H9 (cell line): ENCODE measurements at regions not wholly inside any gene's neighbourhood (a gene's known extent, or its start where the extent isn't known, plus 50 kb on each side); places are given as distances from the start of the nearest gene placed in this dataset.

Experiments used
- DNase-seq: peaks from one replicate; pipeline ENCODE4 v3.0.0-alpha.2; 2017
- H2AFZ ChIP-seq: one replicate; pipeline ENCODE4 v1.6.1; 2013; ENCODE audit warnings: mild to moderate bottlenecking, low read length, control low read depth, moderate library complexity
- H2AK5ac ChIP-seq: 2 replicates; pipeline ENCODE4 v1.6.1; 2013; ENCODE audit warnings: low read length, control low read depth, mixed read lengths; ENCODE audit not compliant: insufficient read length
- H2BK120ac ChIP-seq: one replicate; pipeline ENCODE4 v1.6.1; 2013; ENCODE audit warnings: low read depth, mild to moderate bottlenecking, low read length, control low read depth, inconsistent platforms; ENCODE audit not compliant: poor library complexity, severe bottlenecking
- H2BK12ac ChIP-seq: 2 replicates; pipeline ENCODE4 v1.6.1; 2013; ENCODE audit warnings: low read length, control low read depth, mixed read lengths, low read depth; ENCODE audit not compliant: insufficient read length
- H2BK15ac ChIP-seq: 2 replicates; pipeline ENCODE4 v1.6.1; 2013; ENCODE audit warnings: low read depth, low read length, control low read depth
- H2BK20ac ChIP-seq: one replicate; pipeline ENCODE4 v1.6.1; 2013; ENCODE audit warnings: low read depth, mild to moderate bottlenecking, low read length, control low read depth, inconsistent platforms; ENCODE audit not compliant: poor library complexity, severe bottlenecking
- H2BK5ac ChIP-seq: 2 replicates; pipeline ENCODE4 v1.6.1; 2013; ENCODE audit warnings: low read length, control low read depth, mixed read lengths; ENCODE audit not compliant: insufficient read length
- H3K14ac ChIP-seq: 2 replicates; pipeline ENCODE4 v1.6.1; 2013; ENCODE audit warnings: low read length, control low read depth; ENCODE audit not compliant: insufficient read depth
- H3K18ac ChIP-seq: 2 replicates; pipeline ENCODE4 v1.6.1; 2013; ENCODE audit warnings: low read depth, mild to moderate bottlenecking, mixed read lengths, low read length, control low read depth; ENCODE audit not compliant: insufficient read length
- H3K23ac ChIP-seq: 2 replicates; pipeline ENCODE4 v1.6.1; 2013; ENCODE audit warnings: low read length, control low read depth, mixed read lengths, low read depth; ENCODE audit not compliant: insufficient read length
- H3K23me2 ChIP-seq: 2 replicates; pipeline ENCODE4 v1.6.1; 2013; ENCODE audit warnings: low read depth, mild to moderate bottlenecking, mixed read lengths, low read length, control low read depth; ENCODE audit not compliant: insufficient read length, poor library complexity, severe bottlenecking
- H3K27ac ChIP-seq: 2 replicates; pipeline ENCODE4 v1.5.1; 2013; ENCODE audit warnings: low read length, control low read depth, mixed read lengths, low read depth; ENCODE audit not compliant: insufficient read length
- H3K27me3 ChIP-seq: 2 replicates; pipeline ENCODE4 v1.6.1; 2013; ENCODE audit warnings: low read length, control low read depth, inconsistent platforms; ENCODE audit not compliant: insufficient read depth
- H3K4ac ChIP-seq: 2 replicates; pipeline ENCODE4 v1.6.1; 2013; ENCODE audit warnings: low read depth, mild to moderate bottlenecking, control low read depth, inconsistent platforms, low read length, moderate library complexity
- H3K4me1 ChIP-seq: 2 replicates; pipeline ENCODE4 v1.6.1; 2013; ENCODE audit warnings: low read length, control low read depth, inconsistent platforms; ENCODE audit not compliant: insufficient read depth
- H3K4me2 ChIP-seq: 2 replicates; pipeline ENCODE4 v1.6.1; 2013; ENCODE audit warnings: low read length, control low read depth, mixed read lengths; ENCODE audit not compliant: insufficient read length, insufficient read depth
- H3K56ac ChIP-seq: 2 replicates; pipeline ENCODE4 v1.6.1; 2013; ENCODE audit warnings: low read depth, mild to moderate bottlenecking, mixed read lengths, low read length, control low read depth; ENCODE audit not compliant: insufficient read length
- H3K79me1 ChIP-seq: 2 replicates; pipeline ENCODE4 v1.6.1; 2013; ENCODE audit warnings: low read depth, mild to moderate bottlenecking, moderate library complexity, low read length, control low read depth, inconsistent platforms; ENCODE audit not compliant: insufficient read depth, poor library complexity, severe bottlenecking
- H3K79me2 ChIP-seq: 2 replicates; pipeline ENCODE4 v1.6.1; 2013; ENCODE audit warnings: low read length, control low read depth, inconsistent platforms; ENCODE audit not compliant: insufficient read depth
- H3K9ac ChIP-seq: 2 replicates; pipeline ENCODE4 v1.6.1; 2013; ENCODE audit warnings: low read length, control low read depth, mixed read lengths; ENCODE audit not compliant: insufficient read length; ENCODE audit errors: extremely low read depth
- H3K9me3 ChIP-seq: one replicate; pipeline ENCODE4 v1.6.1; 2013; ENCODE audit warnings: low read depth, low read length, inconsistent platforms; ENCODE audit not compliant: control insufficient read depth
- H3T11ph ChIP-seq: one replicate; pipeline ENCODE4 v1.6.1; 2013; ENCODE audit warnings: mild to moderate bottlenecking, low read length, control low read depth, inconsistent platforms
- H4K20me1 ChIP-seq: one replicate; pipeline ENCODE4 v1.6.1; 2013; ENCODE audit not compliant: control insufficient read depth, insufficient read length, insufficient read depth
- H4K5ac ChIP-seq: 2 replicates; pipeline ENCODE4 v1.6.1; 2013; ENCODE audit warnings: low read depth, mild to moderate bottlenecking, mixed read lengths, low read length, control low read depth; ENCODE audit not compliant: insufficient read length
- H4K8ac ChIP-seq: replicated peaks from 2 replicates; pipeline ENCODE4 v1.6.1; 2013; ENCODE audit warnings: low read length, control low read depth, mixed read lengths, low read depth; ENCODE audit not compliant: insufficient read length
- H4K91ac ChIP-seq: 2 replicates; pipeline ENCODE4 v1.6.1; 2013; ENCODE audit warnings: low read depth, mild to moderate bottlenecking, moderate library complexity, mixed read lengths, low read length, control low read depth; ENCODE audit not compliant: insufficient read length
- H3K27ac Mint-ChIP-seq, 3 experiments: 2 replicates in 2 of 3; 3 replicates in 1 of 3; pipeline ENCODE4 v1.8.0; 2020 to 2021; ENCODE audit warnings: mixed read lengths in 3 of 3, mild to moderate bottlenecking in 1 of 3, moderate library complexity in 1 of 3
- H3K27me3 Mint-ChIP-seq: 2 replicates; pipeline ENCODE4 v1.8.0; 2021; ENCODE audit warnings: low read depth, mild to moderate bottlenecking, moderate library complexity, mixed read lengths
- H3K36me3 Mint-ChIP-seq, 3 experiments: 2 replicates in 2 of 3; 3 replicates in 1 of 3; pipeline ENCODE4 v1.8.0; 2020 to 2021; ENCODE audit warnings: low read depth in 3 of 3, mixed read lengths in 3 of 3; ENCODE audit not compliant: insufficient read depth in 1 of 3
- H3K4me1 Mint-ChIP-seq, 2 experiments: 2 replicates each; pipeline ENCODE4 v1.8.0; 2020; ENCODE audit warnings: mixed read lengths in 2 of 2
- H3K4me3 Mint-ChIP-seq, 2 experiments: 2 replicates in 1 of 2; 3 replicates in 1 of 2; pipeline ENCODE4 v1.8.0; 2020 to 2021; ENCODE audit warnings: mild to moderate bottlenecking in 2 of 2, mixed read lengths in 2 of 2, moderate library complexity in 1 of 2
- H3K9me3 Mint-ChIP-seq, 2 experiments: 2 replicates in 1 of 2; 3 replicates in 1 of 2; pipeline ENCODE4 v1.8.0; 2020; ENCODE audit warnings: mild to moderate bottlenecking in 2 of 2, mixed read lengths in 2 of 2, moderate library complexity in 1 of 2
- CTCF ChIP-seq: fragments of 200-600 bp; sonication (generic); conservative IDR thresholded peaks from 3 replicates; pipeline ENCODE4 v1.8.0; 2021; ENCODE audit warnings: antibody characterized with exemption, mild to moderate bottlenecking
- WGBS: extraction: QIAGEN DNeasy Blood & Tissue Kit; methylation state at CpG from one replicate; pipeline ENCODE4 v1.1.7; 2013; ENCODE audit warnings: missing lambda C conversion rate, low lambda C conversion rate, mixed read lengths; ENCODE audit not compliant: insufficient read length; ENCODE audit errors: extremely low coverage; 5-methylcytosine and 5-hydroxymethylcytosine counted together

GRCh38 chr9:105057551-105057950 is 129.6 kb upstream of the ABCA1 start:
- Histone ChIP-seq H3K14ac (no peak overlapping the region), H3K9me3 (no peaks in the 10 kb centered on the region), H3K4me2 (no peak overlapping the region), H3K79me2 (no peaks in the 10 kb centered on the region), H3K18ac (no peak overlapping the region), H4K20me1 (no peaks in the 10 kb centered on the region), H2BK120ac (no peak overlapping the region), H2BK20ac (no peak overlapping the region), H2AK5ac (no peak overlapping the region), H3T11ph (no peak overlapping the region), H3K79me1 (no peaks in the 10 kb centered on the region), H4K91ac (no peak overlapping the region), H2BK12ac (no peak overlapping the region), H3K27me3 (no peaks in the 10 kb centered on the region), H3K27ac (no peak overlapping the region), H3K9ac (no peak overlapping the region), H2BK5ac (no peak overlapping the region), H2AFZ (no peak overlapping the region), H4K8ac (no peak overlapping the region), H3K23ac (no peak overlapping the region), H3K23me2 (no peaks in the 10 kb centered on the region), H3K4ac (no peak overlapping the region), H2BK15ac (no peak overlapping the region), H3K56ac (no peak overlapping the region), H4K5ac (no peak overlapping the region), H3K4me1 (no peaks in the 10 kb centered on the region; the same call in 1 of the 2 replicates)
- no peaks in the 10 kb centered on the region; a peak in 1 of 5 replicates for H3K9me3 Mint-ChIP-seq
- H3K27ac Mint-ChIP-seq, result no peak overlapping the region
- H3K27me3 Mint-ChIP-seq, result peaks cover 2% of the 10 kb centered on the region
- peaks cover 6 to 12% of the 10 kb centered on the region in 2 experiments for H3K4me1 Mint-ChIP-seq
- no peak for TF ChIP-seq CTCF
- H3K36me3 Mint-ChIP-seq, result no peaks in the 10 kb centered on the region
- no peak overlapping the region for H3K4me3 Mint-ChIP-seq
- no peak for DNase-seq
- no CpG with 5 or more reads among the region's 4 CpGs for WGBS
